Activated CD8-positive, alpha-beta T cell treated with anti-CD3 and anti-CD28 coated beads for 36 hours (primary cell): ENCODE measurements at regions not wholly inside any gene's neighbourhood (a gene's known extent, or its start where the extent isn't known, plus 50 kb on each side); places are given as distances from the start of the nearest gene placed in this dataset.

ENCODE experiments used
- ATAC-seq: fragments of 200-7000 bp; cut with Tn5 transposase; one replicate; pipeline ENCODE4 v1.10.0; 2021; ENCODE audit warnings: mild to moderate bottlenecking, moderate library complexity
- CTCF ChIA-PET: fragments of 350-600 bp; sonication (Branson Sonifier 250); formaldehyde crosslinking; loops from one replicate; lab custom pipeline; 2021; ENCODE audit warnings: antibody characterized with exemption; lab: Charles Lee
- POLR2A ChIA-PET: fragments of 350-600 bp; sonication (Branson Sonifier 250); formaldehyde crosslinking; loops from one replicate; lab custom pipeline; 2021; ENCODE audit warnings: antibody characterized with exemption; lab: Charles Lee
- DNase-seq: peaks from one replicate; pipeline ENCODE4 v3.0.0-alpha.2; 2020
- H3K27ac Mint-ChIP-seq: one replicate; pipeline ENCODE4 v1.8.0; 2021; ENCODE audit warnings: mild to moderate bottlenecking, mixed read lengths
- H3K27me3 Mint-ChIP-seq: one replicate; pipeline ENCODE4 v1.8.0; 2021; ENCODE audit warnings: mixed read lengths
- H3K36me3 Mint-ChIP-seq: one replicate; pipeline ENCODE4 v1.8.0; 2021; ENCODE audit warnings: low read depth, mixed read lengths
- H3K4me1 Mint-ChIP-seq: one replicate; pipeline ENCODE4 v1.8.0; 2021; ENCODE audit warnings: low read depth, mixed read lengths
- H3K4me3 Mint-ChIP-seq: one replicate; pipeline ENCODE4 v1.8.0; 2021; ENCODE audit warnings: mild to moderate bottlenecking, moderate library complexity, mixed read lengths
- H3K9me3 Mint-ChIP-seq: one replicate; pipeline ENCODE4 v1.8.0; 2021; ENCODE audit warnings: mixed read lengths
- CTCF ChIP-seq: fragments of 200-600 bp; IDR thresholded peaks from one replicate; pipeline ENCODE4 v1.8.0; 2022; ENCODE audit warnings: antibody characterized with exemption, mild to moderate bottlenecking
- intact Hi-C: fragments of 100-400 bp; cut with micrococcal nuclease; formaldehyde crosslinking; loops from one replicate; pipeline ENCODE4 v1.10.0; 2022

DNA sequence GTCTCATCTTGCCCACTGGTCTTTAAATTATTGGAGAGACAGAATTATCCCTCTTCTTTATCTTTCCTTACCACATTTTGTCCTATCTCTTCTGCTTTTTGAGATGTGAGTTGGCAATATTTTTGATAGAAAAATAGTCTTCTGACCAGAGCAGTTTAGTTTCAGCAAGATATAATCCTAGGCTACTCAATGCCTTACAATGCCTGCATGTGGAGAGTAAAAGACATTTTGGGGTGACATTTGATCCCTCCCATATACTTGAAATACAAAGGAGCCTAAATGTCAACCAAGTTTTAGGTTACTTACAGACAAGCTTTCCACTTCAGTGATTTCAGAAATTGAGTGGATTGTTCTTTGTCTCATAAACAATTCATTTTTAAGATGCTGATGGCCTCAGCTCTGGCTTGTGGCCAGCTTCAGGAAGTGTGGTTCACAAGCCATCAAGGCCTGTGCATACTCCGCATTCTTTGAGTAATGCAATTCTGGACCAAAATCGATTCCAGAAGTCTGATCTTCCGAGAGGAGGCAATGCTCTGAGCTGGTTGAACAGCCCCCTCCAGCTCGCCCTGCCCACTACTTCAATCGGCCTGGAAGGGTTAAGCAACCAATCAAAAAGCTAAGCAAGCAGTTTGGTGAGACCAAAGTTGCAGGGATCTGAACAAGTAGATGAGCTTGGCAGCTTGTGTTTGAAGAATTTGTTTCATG is 274.4 kb downstream of the BLID start:
- intact Hi-C loops = no loop called here
- peaks cover 1% of the 10 kb centered on the region for H3K36me3 Mint-ChIP-seq
- peaks cover 9% of the 10 kb centered on the region for H3K9me3 Mint-ChIP-seq
- H3K27me3 Mint-ChIP-seq = no peaks in the 10 kb centered on the region
- ATAC-seq (no peak), DNase-seq (no peak)
- no peak for TF ChIP-seq CTCF
- H3K4me1 Mint-ChIP-seq = no peaks in the 10 kb centered on the region
- ChIA-PET POLR2A (no interaction called here), CTCF (no interaction called here)
- no peak overlapping the region for H3K27ac Mint-ChIP-seq
- H3K4me3 Mint-ChIP-seq = no peak overlapping the region

DNA sequence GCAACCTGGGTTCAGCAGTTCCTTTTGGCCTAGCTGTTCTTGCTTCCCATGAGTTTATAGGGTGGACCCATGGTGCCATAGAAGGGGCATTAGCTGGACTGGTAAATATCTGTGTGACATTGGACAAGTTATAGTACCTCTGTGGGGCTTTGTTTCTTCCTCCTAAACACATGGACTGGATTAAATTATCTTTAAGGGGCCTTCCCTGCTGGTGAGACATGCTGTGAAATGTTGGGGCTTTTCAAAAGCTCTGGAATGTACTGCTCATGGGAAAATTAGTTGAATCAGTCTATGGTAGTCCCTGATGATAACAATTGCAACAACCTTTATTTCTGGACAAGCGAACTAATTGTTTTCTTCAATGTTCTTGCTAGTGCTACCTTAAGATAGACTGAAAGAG is 276.2 kb downstream of the BLID start:
- no peak overlapping the region for H3K4me3 Mint-ChIP-seq
- H3K4me1 Mint-ChIP-seq = no peaks in the 10 kb centered on the region
- ATAC-seq (no peak), DNase-seq (no peak)
- intact Hi-C loops = no loop called here
- no peaks in the 10 kb centered on the region for H3K27me3 Mint-ChIP-seq
- ChIA-PET CTCF (no interaction called here), POLR2A (no interaction called here)
- no peak for TF ChIP-seq CTCF
- peaks cover 10% of the 10 kb centered on the region for H3K9me3 Mint-ChIP-seq
- H3K27ac Mint-ChIP-seq = no peak overlapping the region
- peaks cover 1% of the 10 kb centered on the region for H3K36me3 Mint-ChIP-seq

DNA sequence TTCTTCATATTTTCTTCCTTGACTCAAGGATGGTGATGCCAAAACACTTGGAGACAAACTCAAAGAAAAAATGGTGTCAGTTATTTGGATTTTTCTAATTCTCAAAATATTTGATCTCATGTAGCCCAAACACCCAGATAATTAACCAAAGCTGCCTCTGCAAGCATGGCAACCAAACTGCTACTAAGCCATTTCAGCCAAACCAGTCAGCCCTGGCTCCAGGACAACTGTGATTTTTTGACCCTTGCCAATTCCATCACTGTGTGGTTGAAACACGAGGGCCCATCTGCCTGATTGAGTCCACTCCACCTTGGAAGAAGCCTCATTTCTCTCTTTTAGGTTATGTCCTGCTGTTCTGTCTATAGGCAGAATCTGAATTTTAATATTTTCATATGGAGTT is 277.4 kb downstream of the BLID start:
- Mint-ChIP-seq H3K27ac (no peak overlapping the region), H3K4me3 (no peak overlapping the region), H3K27me3 (no peaks in the 10 kb centered on the region), H3K9me3 (peaks cover 16% of the 10 kb centered on the region), H3K4me1 (no peaks in the 10 kb centered on the region), H3K36me3 (peaks cover 1% of the 10 kb centered on the region)
- ATAC-seq = no peak
- no peak for DNase-seq
- intact Hi-C loops = no loop called here
- no peak for TF ChIP-seq CTCF
- POLR2A ChIA-PET = no interaction called here
- CTCF ChIA-PET = no interaction called here

DNA sequence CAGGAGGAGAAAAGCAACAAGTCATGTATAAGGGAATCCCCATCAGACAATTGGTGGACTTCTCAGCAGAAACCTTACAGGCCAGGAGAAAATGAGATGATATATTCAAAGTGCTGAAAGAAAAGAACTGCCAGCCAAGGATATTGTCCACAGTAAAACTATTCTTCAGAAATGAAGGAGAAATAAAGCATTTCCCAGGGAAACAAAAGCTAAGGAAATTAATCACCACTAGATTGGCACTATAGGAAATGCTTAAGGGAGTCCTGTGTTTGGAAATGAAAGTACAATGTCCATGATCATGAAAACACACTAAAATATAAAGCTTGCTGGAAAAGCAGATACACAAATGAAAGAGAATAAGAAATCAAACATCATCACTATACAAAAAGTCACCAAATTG is 282.0 kb downstream of the BLID start:
- Mint-ChIP-seq H3K4me1 (no peaks in the 10 kb centered on the region), H3K36me3 (peaks cover 1% of the 10 kb centered on the region), H3K4me3 (no peak overlapping the region), H3K27ac (no peak overlapping the region), H3K27me3 (no peaks in the 10 kb centered on the region), H3K9me3 (peaks cover 24% of the 10 kb centered on the region)
- DNase-seq (no peak), ATAC-seq (no peak)
- ChIA-PET POLR2A (no interaction called here), CTCF (no interaction called here)
- TF ChIP-seq CTCF = no peak
- intact Hi-C loops = no loop called here

- DNase-seq (peak; percentile 3), ATAC-seq (peak; percentile 88)
- Mint-ChIP-seq H3K9me3 (peaks cover 17% of the 10 kb centered on the region), H3K27me3 (no peaks in the 10 kb centered on the region), H3K27ac (no peak overlapping the region), H3K36me3 (no peaks in the 10 kb centered on the region), H3K4me3 (no peak overlapping the region), H3K4me1 (no peaks in the 10 kb centered on the region)
- CTCF ChIA-PET = no interaction called here
- POLR2A ChIA-PET = no interaction called here
- intact Hi-C loops = no loop called here
- TF ChIP-seq CTCF = no peak
Measured at GRCh38 chr11:121829159-121829643, 286.8 kb downstream of the BLID start.
